ENCODE measurements at regions not wholly inside any gene's neighbourhood (a gene's known extent, or its start where the extent isn't known, plus 50 kb on each side); places are given as distances from the start of the nearest gene placed in this dataset.

DNA sequence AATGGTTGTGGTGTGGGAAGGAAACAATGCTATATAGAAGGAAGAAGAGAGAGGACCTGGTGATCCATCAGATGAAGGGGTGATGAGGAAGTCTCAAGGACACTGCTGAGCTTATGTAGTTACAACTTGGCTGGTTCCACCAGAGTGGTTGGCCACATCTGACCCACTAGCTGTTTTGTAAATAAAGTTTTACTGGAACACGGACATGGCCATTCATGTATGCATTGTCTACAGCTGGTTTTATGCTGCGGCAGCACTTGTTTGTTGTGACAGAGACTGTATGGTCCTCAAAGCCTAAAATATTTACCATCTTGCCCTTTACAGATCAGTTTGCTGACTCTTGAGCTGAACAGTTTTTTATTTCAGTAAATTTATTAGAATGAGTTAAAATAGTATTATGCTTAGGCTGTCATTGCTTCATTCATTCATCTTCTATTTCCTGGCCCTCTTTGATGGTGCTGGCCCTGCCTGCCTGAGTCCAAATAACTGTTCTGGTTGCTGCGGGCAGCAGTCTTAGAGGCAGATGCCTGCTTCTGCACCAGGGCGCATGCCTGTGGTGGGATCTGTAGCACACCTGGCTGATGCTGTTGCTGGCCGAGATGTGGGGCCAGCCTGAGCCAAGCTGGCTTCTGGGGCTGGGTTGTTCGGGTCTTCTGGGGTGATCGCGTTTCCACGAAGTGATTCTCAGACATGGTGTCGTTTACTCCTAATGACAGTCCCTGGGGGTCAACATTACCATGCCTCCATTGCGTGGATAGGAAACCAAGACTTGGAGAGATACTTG lies 61.4 kb upstream of the WNT4 start:
- no peak for DNase-seq (ENCODE audit: low read depth)
- ChIA-PET CTCF (interaction anchor here (0.6 to 1.4 kb wide), 4 partner anchors 13 to 437 kb away, joined by 3 read pairs; no protein-coding TSS in a partner anchor), POLR2A (interaction anchor here (0.6 kb wide), 1 partner anchor 53 kb away, joined by 3 read pairs; no protein-coding TSS in a partner anchor)
- Histone ChIP-seq H3K36me3 (ENCODE audit: control insufficient read depth, insufficient read depth, low read length) (no peaks in the 10 kb centered on the region), H3K4me3 (ENCODE audit: low read depth, low read length) (no peak overlapping the region), H3K27me3 (ENCODE audit: control insufficient read depth, insufficient read depth, low read length) (peaks cover 12% of the 10 kb centered on the region)
- TF ChIP-seq CTCF (IDR thresholded peaks at IDR 0.05; ENCODE audit: insufficient read depth, low read depth, low read length), result no peak

DNA sequence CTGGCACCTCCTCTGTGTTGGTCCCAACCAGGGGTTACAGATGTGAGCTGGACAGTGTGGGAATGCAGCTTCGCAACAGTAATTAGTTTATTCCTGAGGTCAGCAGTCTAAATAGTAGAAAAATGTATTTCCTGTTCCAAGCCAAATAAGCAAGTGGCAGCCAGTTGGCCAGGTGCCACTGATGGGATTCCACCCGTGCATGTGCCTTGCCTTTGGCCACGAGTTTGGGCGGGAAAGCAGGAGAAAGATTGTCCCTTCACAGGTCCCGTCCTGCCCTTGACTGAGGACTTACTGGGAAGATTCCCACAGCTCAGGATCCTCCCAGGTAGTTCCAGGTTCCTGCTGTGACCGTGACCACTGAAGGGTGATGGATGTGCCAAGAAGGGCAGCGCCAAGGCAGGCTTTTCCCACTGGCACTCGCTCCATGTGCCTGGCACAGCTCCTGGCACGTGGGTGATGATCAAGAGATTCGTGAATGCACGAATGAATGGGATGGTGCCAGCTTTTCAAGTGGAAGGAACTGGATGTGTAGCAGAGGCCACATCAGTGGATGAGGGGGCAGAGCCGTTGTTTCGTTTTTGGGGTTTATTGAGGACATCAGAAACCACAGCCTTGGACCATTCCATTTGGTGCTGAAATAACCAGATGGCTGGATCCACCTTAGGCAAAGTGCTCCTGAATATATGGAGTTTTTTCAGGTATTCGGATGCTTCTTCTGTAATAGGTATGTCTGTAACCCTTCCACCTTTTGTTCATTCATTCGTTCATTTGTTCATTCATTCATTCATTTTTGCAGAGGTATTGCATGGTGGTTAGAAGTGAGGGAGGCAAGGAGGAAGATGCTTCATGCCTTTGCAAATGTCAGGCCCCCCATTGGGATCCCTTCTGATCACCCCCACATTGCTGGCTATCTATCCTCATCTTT lies 62.4 kb upstream of the WNT4 start:
- no peak overlapping the region for H3K4me3 ChIP-seq (ENCODE audit: low read depth, low read length)
- CTCF ChIA-PET, result interaction anchor here (0.6 to 1.4 kb wide), 4 partner anchors 14 to 436 kb away, joined by 3 read pairs; no protein-coding TSS in a partner anchor
- no peak for TF ChIP-seq CTCF (IDR thresholded peaks at IDR 0.05; ENCODE audit: insufficient read depth, low read depth, low read length)
- POLR2A ChIA-PET, result interaction anchor here (0.6 kb wide), 1 partner anchor 1026 kb away, joined by 3 read pairs; no protein-coding TSS in a partner anchor
- peaks cover 14% of the 10 kb centered on the region for H3K27me3 ChIP-seq (ENCODE audit: control insufficient read depth, insufficient read depth, low read length)
- no peaks in the 10 kb centered on the region for H3K36me3 ChIP-seq (ENCODE audit: control insufficient read depth, insufficient read depth, low read length)
- DNase-seq (ENCODE audit: low read depth), result no peak

DNA sequence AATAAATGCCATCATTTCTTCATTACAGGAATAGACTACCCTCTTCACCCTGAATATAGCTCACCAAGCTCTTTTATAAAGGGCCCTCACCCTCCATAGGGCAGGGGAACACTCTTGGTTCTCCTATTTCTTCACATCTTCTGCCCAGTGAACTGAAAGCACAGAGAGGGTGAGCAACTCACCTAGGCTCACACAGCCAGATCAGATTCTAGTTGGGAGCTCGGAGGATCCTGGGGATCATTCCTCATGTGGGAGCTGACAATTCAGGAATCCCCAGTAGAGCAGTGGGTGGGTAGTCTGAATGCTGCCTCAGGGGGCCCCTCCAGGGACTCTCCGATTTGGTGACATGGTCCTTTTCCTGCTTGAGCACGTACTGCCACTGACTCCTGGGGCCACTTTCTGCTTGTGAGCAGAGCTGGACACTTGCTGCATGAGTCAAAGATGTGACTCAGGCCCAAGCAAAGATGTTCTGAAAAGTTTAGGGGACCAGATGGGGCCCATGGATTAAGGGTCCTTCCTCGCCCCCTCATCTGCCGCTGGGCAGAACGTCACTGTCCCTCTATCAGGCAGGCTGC lies 63.7 kb upstream of the WNT4 start:
- no peak for TF ChIP-seq CTCF (IDR thresholded peaks at IDR 0.05; ENCODE audit: insufficient read depth, low read depth, low read length)
- ChIA-PET POLR2A (no interaction called here), CTCF (interaction anchor here (1.0 kb wide), 2 partner anchors 10 kb away, joined by 3 read pairs; no protein-coding TSS in a partner anchor)
- Histone ChIP-seq H3K27me3 (ENCODE audit: control insufficient read depth, insufficient read depth, low read length) (peaks cover 19% of the 10 kb centered on the region), H3K4me3 (ENCODE audit: low read depth, low read length) (no peak overlapping the region), H3K36me3 (ENCODE audit: control insufficient read depth, insufficient read depth, low read length) (no peaks in the 10 kb centered on the region)
- DNase-seq (ENCODE audit: low read depth), result no peak

GRCh38 chr1:22207511-22208267 lies 64.8 kb upstream of the WNT4 start:
- TF ChIP-seq CTCF (IDR thresholded peaks at IDR 0.05; ENCODE audit: insufficient read depth, low read depth, low read length), result no peak
- ChIA-PET POLR2A (interaction anchor here (0.5 kb wide), 1 partner anchor 11 kb away, joined by 13 read pairs; no protein-coding TSS in a partner anchor), CTCF (no interaction called here)
- no peak for DNase-seq (ENCODE audit: low read depth)
- peaks cover 20% of the 10 kb centered on the region for H3K27me3 ChIP-seq (ENCODE audit: control insufficient read depth, insufficient read depth, low read length)
- no peaks in the 10 kb centered on the region for H3K36me3 ChIP-seq (ENCODE audit: control insufficient read depth, insufficient read depth, low read length)
- H3K4me3 ChIP-seq (ENCODE audit: low read depth, low read length), result no peak overlapping the region

All from BJ (cell line).